Stimulated activated CD8-positive, alpha-beta memory T cell treated with anti-CD3 and anti-CD28 coated beads, Interleukin-15, amount 100 ng/mL, for 4 hours (primary cell): ENCODE measurements at regions not wholly inside any gene's neighbourhood (a gene's known extent, or its start where the extent isn't known, plus 50 kb on each side); places are given as distances from the start of the nearest gene placed in this dataset.
A peak's percentile ranks its signal among the peaks of the same experiment; 100 is the strongest.

Experiments
- DNase-seq, 2 donors: peaks; one replicate each; pipeline ENCODE4 v3.0.0-alpha.2; 2020; ENCODE audit warnings: low read depth in 2 of 2

GRCh38 chr2:64854773-64855237 is 134.4 kb upstream of the SLC1A4 start:
- no peak for DNase-seq

- no peak for DNase-seq
Measured at GRCh38 chr2:64857581-64858471, 131.4 kb upstream of the SLC1A4 start.

GRCh38 chr2:64858541-64859311 is 130.5 kb upstream of the SLC1A4 start:
- no peak for DNase-seq

DNA sequence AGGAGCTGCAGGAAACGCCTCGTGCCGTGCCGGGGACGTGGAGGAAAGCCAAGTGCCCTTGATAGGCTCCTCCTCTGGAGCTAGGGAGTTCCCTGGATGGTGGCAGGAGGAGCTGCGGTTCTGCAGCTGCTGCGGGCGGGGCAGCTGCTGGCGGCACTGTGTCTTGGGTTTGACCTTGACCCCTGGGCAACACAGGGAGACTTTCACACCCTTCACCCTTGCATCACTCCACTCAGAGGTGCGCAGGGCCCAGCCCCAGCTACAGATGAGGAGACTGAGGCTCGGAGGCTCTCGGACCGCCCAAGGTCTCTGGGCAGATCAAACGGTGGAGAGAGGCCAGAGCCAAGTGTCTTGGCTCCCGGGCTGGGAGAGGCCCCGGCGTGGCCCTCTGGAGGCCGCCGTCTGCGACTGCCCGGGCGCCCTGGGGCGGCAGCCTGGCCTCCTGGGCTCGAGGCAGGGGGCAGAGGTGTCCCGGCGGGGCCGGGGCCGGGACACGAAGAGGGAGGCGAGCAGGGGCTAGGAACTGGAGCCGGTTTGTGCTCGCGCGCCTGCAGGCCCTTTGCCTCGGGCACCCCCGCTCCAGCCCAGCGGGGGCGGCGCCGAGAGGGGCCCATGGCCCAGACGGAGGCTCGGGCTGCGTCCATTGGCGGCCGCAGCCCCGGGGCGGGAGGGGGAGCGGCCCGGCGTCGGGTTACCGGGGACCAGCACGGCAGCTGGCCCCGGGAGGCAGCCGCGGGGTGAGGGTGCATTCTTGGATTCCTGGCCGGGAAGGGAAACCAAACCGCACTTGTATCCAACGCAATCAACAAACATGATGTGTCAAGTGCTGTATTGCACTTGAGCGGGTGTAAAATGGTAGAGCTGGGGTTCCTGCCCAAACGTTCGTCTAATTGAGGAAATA is 129.6 kb upstream of the SLC1A4 start:
- no peak for DNase-seq

DNA sequence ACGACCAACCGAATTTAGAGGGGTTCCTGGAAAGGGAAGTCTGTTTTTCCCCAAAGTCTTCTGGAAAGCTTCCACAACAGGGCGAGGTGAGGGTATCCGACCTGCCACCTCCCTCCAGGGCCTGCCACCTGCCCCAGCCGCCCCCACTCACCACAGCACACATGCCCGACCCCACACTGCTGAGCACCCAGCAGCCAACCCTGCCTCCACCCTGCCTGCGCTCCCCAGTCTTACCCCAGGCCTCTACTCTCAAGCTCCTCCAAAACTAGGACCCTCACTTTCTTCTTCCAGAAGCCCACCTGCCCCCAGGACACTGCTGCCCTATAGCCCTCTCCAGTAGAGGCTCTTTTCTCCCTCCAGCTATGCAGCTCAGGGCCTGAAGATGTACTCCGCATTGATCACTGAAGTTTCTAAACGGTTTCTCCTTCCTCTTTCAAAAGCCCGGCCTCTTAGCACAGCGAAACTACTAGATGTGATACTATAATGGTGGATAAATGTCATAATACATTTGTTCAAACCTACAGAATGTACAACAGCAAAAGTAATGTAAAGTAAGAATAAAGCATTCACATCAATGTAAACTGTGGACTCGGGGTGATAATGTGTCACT is 128.8 kb upstream of the SLC1A4 start:
- DNase-seq, result no peak

- DNase-seq, result no peak
Measured at GRCh38 chr2:64860936-64861335, 128.3 kb upstream of the SLC1A4 start.

DNA sequence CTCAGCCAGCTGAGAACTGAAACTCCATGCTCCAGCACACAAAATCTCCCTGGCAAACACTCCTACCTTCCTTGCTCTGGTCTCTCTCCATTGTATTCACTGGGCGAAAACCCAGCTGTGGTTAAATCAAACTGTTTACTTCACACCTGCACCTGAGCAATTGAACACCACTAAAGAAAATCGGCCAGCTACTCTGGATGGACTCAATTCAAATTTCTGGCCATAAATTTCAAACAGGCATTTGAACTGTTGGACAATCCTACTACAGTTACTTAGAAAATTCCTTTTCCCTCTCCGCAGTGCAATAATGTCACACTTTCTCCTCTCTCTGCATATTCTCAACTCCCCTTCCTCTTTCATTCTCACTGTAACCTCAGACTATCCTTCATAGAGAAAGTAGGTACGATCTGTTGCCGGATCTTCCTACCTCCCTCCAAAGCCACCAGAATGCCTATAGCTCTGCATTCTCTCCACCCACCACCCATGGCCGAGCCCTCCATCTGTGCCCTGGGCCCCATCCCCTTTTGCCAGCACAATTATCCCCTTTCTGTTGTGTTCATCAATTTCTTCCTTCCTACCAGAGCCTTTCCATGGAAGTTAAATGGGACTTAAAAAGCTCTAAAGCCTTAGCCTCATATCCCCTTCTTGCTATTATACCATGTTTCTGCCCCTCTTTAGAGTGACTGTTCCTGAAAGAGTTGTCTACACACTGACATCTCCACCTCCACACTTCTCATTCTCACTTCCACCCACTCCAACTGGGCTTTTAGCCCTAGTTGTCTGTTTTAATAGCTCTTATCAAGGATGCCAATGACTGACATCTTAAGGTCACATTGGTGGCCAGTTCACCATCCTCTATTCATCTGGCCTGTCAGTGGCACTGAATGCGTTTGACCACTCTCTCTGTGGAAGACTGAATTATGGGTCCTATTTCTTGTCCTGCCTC is 127.5 kb upstream of the SLC1A4 start:
- no peak for DNase-seq

DNA sequence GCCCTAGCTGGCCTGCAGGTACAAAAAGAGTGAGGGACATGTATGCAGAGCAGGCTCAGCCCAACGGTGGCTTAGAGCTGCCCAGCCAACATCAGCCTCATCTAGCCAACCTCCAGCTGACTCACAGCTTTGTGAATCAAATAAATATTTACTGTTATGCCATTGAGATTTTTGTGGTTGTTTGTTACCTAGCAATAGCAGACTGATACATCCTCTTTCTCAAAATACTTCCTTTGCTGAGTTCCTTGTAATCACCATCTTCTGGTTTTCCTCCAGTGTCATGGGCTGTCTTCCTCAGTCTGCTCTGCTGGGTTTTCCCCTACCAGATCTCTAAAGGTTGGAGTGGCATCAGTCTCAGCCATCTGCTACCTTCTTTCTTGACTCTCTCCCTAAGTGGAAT is 126.6 kb upstream of the SLC1A4 start:
- DNase-seq, result no peak

DNA sequence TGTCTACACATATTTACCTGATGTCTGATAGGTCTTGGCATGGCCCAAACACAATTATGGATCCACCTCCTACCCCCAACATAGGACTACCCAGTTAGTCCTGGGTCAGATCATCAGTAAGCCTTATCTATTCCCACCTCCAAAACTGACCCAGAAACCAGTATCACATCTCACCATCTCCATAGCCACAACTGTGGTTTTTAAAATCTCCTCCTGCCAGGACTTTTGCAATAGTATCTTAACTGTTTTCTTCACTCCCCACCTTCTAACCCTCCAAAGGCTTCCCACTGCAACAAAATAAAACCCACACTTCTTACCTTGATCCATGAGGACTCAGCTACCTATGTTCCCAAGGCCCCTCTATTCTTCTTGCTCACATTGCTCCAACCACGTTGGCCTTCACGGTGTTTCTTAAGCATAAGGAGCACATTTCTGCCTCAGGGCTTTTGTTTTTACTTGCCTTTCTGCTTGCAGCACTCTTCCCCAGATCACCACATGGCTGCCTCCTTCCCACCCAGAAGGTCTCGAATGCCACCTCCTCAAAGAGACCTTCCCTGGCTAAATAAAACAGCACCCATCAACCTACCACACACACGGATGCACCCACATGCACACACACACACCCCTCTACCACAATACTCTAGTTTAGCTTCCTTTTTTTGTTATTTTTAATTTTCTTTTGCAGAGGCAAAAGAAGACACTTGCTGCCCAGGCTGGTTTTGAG is 125.9 kb upstream of the SLC1A4 start:
- no peak for DNase-seq

DNA sequence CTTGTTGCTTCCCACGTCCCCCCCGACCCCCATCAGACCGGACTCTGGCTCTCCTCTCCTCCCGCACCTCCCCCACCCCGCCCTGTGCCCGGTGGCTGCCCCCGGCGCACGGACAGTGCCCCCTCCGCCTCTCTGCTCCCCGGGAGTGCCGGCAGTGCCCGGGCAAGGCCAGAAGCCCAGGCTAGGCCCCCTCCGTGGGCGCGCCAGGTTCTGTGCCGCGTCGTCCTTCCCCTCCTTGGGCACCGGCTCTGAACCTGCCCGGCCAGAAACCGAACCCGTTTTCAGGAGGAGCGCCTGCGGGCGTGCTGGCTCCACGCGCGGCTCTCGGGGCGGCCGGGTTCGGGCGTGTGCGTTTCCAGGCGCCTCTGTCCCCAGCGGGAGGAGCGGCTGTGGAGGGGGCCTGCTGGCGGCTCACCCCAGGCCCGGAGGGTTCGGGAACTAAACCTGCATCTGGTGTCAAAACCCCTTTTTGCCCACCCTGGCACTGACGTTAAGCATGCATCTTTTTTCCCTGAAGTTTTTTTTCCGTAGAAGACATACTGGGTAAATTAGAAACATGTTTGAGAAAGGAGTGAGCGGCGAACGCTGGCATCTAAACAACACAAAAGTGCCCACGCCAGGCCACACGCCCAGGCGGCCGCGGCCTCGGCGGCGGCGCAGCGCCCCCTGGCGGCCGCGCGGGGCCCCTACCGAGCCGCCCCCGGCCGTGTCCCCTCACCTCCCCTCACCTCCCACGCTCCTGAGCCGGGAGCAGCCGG is 123.9 kb upstream of the SLC1A4 start:
- DNase-seq, result peak; percentile 10 to 54

DNA sequence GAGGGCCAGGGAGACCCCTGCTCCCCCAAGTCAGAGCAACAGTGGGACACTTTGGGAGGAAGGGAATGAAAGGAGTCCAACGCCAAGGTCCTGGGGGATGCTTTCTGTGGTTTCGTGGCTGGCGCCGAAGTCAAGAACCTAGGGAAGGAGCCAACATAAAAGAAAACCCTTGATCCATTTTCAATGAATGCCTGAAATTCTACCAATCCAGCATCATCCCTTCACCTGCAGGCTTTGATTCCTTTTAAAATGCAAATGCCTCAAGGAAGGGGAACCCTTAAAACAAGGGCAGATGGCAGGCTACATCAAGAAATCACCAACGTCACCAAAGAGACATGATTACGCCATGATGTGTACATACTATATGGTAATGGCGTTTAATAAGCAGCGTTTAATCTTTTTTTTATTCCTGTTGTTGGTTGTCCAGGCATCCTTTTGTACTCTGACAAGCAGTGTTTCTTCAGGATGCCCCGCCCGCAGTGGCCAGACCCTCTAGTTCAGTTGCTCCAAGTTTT is 123.3 kb upstream of the SLC1A4 start:
- no peak for DNase-seq

GRCh38 chr2:64866797-64867196 is 122.4 kb upstream of the SLC1A4 start:
- DNase-seq, result no peak

- no peak for DNase-seq
Measured at GRCh38 chr2:64867253-64867996, 121.8 kb upstream of the SLC1A4 start.

- DNase-seq, result no peak
Measured at GRCh38 chr2:64869126-64869525, 120.1 kb upstream of the SLC1A4 start.

DNA sequence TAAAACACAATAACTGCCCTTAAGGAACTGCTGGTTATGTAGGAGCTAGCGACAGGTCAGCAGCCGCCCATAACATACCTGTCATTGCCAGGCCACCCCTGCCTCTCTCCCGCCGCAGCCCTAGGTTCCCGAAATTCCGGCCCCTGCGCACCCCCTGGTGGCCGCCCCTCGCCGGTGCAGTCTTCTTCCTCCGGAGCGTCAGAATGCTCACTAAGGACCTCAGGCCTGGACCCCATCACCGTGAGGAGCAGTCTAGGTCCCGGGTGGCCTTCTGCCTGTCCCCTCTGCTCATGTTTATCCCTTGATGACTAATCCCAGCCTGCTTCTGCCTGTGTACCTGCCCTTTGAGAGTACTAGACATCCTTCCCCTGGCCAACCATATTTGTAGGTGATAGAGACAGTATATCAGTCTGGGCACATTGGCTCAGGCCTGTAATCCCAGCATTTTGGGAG is 115.7 kb upstream of the SLC1A4 start:
- DNase-seq, result peak; percentile 48 to 54

DNA sequence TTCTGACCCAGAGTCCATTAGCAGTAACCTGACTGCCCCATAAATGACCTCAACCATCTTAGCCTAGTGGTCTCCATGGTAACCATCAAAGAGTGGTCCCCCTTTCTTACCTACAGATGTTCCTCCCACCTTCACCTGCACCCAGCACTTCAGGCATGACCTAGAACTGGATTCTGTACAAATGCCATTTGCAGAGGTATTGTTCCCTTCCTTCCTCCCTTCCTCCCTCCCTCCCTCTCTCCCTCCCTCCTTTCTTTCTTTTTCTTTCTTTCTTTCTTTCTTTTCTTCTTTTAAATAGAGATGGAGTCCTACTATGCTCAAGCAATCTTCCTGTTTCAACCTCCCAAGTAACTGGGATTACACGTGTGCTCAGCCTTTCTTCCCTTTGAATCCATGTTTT is 114.6 kb upstream of the SLC1A4 start:
- no peak for DNase-seq

- DNase-seq, result no peak
Measured at GRCh38 chr2:64875368-64875767, 113.8 kb upstream of the SLC1A4 start.

DNA sequence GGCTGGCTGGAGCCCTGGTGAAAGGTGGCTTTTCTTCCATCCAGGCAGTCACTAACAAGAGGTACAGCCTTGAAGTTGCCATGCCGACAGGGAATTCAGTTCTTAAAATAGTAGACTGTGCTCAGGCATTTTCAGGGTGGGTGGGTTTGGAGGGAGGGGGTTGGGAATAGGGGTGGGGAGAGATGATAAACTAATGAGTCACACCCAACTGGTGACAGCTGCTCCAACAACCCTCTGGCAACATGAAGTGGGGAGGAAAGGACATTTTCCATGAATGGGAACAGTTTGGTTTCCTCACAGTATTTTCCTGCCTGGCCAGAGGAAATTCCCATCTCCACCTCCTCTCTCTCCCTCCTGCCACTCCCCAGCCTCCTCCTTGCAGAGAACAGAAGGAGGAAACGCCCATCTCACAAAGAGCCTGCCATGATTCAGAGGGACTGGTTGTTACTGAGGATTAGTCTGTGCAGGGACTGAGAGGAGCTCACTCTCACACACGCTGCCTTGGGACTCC is 113.0 kb upstream of the SLC1A4 start:
- no peak for DNase-seq
